Occipital lobe (tissue), 1 donor: ENCODE measurements at regions not wholly inside any gene's neighbourhood (a gene's known extent, or its start where the extent isn't known, plus 50 kb on each side); places are given as distances from the start of the nearest gene placed in this dataset.

ENCODE experiments used
- DNase-seq: peaks from one replicate; lab custom pipeline; 2025; lab: John Stamatoyannopoulos, UW

- no peak for DNase-seq
These were observed 122.3 kb downstream of the SPATA19 start for GRCh38 chr11:133723056-133723455.

- DNase-seq: peak; percentile 69
These were observed 124.4 kb downstream of the SPATA19 start for GRCh38 chr11:133720951-133721350.

DNA sequence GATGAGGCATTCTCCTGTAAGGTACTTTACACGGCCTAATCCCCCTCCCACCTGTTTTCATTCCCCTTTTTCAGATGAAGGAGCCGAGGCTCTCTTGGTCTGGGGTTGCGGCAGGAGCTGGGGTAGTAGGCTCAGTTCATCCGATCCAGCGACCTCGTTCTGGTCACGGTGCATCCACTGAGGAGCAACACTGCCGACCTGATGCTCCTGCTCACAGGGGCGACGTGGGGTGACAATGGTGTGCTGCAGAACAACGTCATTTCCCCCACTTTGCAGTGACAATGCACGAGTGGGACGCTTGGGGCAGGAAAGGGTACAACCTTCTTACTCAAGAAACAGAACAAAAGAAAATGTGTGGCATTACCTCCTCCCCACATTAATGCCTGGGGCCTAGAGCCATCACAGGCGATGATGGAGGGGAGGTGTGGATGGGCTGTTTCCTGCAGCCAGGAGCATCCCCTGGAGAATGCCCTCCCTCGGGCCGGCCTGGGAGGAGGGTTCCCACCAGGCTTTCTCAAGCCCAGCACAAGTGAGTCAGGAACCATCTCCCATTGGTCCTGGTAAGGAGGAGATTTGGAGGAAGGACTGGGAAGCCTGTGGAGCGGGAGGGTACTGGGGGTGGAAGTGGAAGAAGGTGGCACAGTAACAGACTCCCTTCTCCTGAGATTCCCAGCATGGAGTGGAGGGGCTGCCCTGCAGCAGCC, 125.6 kb downstream of the SPATA19 start:
- DNase-seq: no peak

DNA sequence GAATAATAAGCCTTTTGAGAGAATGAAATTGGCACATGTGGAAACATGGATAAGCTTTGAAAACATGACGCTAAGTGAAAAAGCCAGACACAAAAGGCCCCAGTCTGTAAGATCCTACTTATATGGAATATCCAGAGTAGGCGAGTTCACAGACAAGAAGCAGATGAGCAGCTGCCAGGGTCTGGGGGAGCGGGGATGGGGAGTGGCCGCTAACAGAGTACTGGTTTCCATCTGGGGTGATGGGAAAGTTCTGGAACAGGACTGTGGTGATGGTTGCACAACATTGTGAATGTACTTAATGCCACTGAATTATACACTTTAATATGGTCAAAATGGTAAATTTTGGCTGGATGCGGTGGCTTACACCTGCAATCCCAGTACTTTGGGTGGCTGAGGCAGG, 126.5 kb downstream of the SPATA19 start:
- no peak for DNase-seq

DNA sequence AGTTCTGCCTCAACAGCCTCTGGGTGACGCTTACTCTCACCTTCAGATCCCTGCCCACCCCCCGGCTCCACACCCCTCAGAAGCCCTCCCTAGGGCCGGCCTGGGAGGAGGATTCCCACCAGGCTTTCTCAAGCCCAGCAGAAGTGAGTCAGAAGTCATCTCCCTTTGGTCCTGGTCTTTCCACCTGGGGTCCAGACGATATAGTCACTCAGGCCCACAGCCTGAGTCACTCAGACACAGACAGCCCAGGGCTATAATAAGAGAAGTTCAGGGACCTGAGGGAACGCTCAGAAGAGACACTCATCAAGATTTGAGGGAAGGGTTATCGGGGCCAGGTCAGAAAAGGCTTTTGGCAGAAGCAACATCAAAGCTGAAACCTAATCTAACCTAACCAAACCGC, 127.1 kb downstream of the SPATA19 start:
- no peak for DNase-seq

DNA sequence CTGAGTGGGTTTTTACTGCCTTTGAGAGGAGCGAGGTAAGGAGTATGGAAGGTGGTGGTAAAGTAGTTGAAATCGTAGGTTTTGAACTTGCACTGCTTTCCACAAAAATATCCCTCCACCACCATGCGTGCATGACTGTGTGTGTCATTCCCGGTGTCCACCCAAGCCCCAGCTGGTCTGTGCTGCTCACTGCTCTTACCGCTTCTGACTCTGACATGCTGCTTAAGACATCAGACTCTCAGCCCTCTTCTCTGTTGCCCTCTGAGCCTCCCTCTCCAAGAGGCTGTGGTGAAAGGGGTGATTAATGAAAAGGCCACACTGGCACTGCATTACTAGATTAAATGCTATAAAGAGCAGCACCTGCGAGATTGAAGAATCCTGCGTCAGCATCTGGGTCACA, 128.7 kb downstream of the SPATA19 start:
- DNase-seq: no peak

DNA sequence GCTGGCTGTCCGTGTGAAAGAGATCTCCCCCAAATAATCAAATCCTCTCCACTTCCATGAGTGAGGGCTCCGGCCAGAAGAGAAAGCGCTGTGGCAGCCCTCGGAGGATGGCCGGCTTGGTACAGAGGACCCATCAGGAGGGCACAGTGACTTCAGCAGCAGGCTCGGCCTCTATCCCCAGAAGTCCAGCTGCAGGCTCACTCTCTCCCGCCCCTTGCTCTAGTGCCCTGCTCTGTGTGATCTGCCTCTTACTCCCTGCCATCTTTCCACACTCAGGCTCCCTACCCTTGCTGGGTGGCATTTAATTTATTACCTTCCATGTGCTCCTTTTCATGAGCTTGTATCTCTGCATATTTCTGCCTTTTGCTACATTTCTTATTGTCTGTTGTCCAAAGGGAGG, 129.7 kb downstream of the SPATA19 start:
- DNase-seq: no peak

DNA sequence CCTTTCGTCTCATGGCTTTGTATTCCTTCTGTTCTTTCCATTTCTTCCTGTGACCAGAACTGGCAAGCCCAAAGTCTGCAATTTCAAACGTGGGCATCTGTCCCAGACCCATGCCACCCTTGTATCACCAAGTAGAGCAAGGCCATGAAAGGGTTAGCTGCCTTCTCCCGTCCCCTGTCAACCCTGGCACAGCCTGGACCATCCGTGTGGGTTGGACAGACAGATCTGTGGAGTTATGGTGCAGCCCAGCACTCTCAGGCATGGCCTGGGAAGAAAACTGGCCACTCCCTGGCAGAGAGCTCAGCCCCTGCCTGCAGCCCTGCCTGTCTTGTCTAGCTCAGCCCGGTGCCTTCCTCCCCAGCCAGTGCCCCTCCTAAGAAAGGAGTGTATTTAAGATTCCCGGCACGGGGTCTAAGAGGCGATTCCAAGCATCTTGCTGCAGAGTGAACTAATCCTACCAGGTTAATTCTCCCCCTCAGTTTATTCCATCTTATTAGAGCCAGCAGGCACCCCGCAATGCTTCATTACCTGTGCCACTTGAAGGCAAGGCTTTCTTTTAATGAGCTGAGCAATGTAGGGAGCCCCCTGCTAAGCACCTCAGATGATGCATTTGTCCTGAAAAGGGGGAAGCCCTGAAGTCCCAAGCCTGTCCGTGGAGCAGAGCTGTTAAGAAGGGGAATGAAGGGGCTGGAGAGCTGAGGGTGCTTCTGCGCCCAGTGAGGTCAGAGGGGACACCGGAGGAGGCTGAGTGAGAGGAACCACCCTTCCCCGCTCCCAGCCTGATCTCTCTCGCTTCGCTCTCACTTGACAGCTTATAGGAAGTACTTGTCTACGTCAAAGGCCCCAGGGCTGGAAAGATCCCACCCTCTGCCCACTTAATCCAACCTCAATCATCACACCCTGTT, 130.6 kb downstream of the SPATA19 start:
- no peak for DNase-seq

- DNase-seq: no peak
These were observed 131.5 kb downstream of the SPATA19 start for GRCh38 chr11:133713844-133714243.

- DNase-seq: no peak
These were observed 131.9 kb downstream of the SPATA19 start for GRCh38 chr11:133713406-133713805.

GRCh38 chr11:133712051-133712560, 133.2 kb downstream of the SPATA19 start:
- no peak for DNase-seq

DNA sequence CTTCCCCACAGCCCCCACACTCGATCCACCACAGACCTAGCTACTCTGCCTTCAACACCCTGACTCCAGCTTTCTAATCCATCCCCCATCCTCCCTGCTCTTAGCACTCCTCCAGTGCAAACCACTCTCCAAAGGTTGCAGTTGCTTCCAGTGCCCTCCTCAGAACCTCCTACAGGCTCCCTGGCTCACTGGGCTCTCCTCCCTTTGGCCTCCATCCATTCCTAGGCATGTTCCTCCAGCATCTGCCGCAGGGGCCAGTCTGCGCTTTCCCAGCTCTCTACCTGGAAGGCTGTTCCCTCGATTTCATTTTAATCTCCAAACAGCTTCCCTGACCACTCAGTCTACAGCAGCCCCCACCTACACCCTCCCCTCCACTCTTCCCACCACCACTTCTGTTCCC, 133.8 kb downstream of the SPATA19 start:
- no peak for DNase-seq

- no peak for DNase-seq
These were observed 134.6 kb downstream of the SPATA19 start for GRCh38 chr11:133710681-133711240.

DNA sequence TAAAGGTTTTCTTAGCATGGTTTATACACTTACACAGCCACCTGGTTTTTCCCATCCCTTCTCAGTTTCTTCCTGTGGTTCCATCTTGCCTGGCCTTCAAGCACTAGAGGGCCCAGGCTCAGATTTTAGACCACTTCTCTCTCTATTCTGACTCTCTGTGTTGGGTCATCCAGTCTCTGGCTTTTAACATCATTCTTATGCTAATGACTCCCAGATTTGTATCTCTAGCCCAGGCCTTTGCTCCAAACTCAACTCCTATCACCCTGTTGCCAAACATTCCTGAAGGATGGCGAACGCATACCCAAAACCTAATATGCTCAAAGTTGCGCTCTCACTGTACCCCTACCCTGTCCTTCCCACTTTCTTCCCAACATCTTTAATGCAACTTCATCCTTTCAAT, 135.1 kb downstream of the SPATA19 start:
- DNase-seq: no peak

DNA sequence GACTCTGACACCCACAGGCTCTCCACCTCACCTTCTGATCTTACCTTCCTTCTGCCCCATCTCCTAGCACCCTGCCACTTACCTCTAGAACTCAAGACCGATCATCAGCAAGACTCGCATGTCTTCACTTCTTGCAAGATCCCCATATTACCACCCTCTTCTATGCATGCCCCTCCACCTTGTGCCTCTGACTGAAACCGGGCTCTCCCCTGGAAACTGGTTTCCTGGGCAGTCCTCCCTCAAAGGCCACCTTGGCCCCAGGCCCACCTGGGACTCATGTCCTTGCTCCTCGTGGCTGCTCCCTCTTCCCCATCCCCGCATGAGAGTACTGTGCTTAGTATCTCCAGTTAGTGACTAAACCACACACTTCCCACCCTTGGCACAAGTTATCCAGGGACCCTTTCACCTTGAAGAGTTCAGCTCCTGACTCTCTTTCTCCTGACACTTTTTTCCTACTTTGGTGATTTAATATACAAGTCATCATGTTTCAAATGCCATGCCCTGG, 136.7 kb downstream of the SPATA19 start:
- DNase-seq: no peak

GRCh38 chr11:133706925-133707794, 138.2 kb downstream of the SPATA19 start:
- no peak for DNase-seq

GRCh38 chr11:133705873-133706272, 139.4 kb downstream of the SPATA19 start:
- DNase-seq: no peak

GRCh38 chr11:133705074-133705648, 140.2 kb downstream of the SPATA19 start:
- DNase-seq: no peak

GRCh38 chr11:133699071-133699470, 146.2 kb downstream of the SPATA19 start:
- DNase-seq: no peak

- DNase-seq: no peak
These were observed 146.7 kb downstream of the SPATA19 start for GRCh38 chr11:133698654-133699053.
